Nephron (organoid): ENCODE measurements at regions not wholly inside any gene's neighbourhood (a gene's known extent, or its start where the extent isn't known, plus 50 kb on each side); places are given as distances from the start of the nearest gene placed in this dataset.
"Not testable (repeated sequence)": the region's sequence is repeated elsewhere in the genome, so short reads cannot be mapped to it uniquely, and the experiment has no call there.

Experiments
- H3K27ac Mint-ChIP-seq, 3 experiments: 2 replicates each; pipeline ENCODE4 v1.8.0; 2020; ENCODE audit warnings: mixed read lengths in 3 of 3, mild to moderate bottlenecking in 2 of 3, moderate library complexity in 1 of 3
- H3K27me3 Mint-ChIP-seq: 2 replicates; pipeline ENCODE4 v1.8.0; 2021; ENCODE audit warnings: low read depth, mild to moderate bottlenecking, moderate library complexity, mixed read lengths
- H3K36me3 Mint-ChIP-seq: 2 replicates; pipeline ENCODE4 v1.8.0; 2020; ENCODE audit warnings: low read depth, mixed read lengths
- H3K4me1 Mint-ChIP-seq: 2 replicates; pipeline ENCODE4 v1.8.0; 2020; ENCODE audit warnings: mixed read lengths
- H3K4me3 Mint-ChIP-seq, 3 experiments: 2 replicates each; pipeline ENCODE4 v1.8.0; 2020; ENCODE audit warnings: mild to moderate bottlenecking in 3 of 3, mixed read lengths in 3 of 3, moderate library complexity in 2 of 3
- H3K9me3 Mint-ChIP-seq: 2 replicates; pipeline ENCODE4 v1.8.0; 2020; ENCODE audit warnings: mixed read lengths
- TF ChIP-seq, protein P1 (sequence below), 3 experiments: fragments of 200-600 bp; sonication (generic); IDR thresholded peaks; one replicate each; pipeline ENCODE4 v1.5.0; 2021; ENCODE audit warnings: antibody characterized with exemption in 3 of 3; ENCODE audit not compliant: unreplicated experiment in 3 of 3

DNA sequence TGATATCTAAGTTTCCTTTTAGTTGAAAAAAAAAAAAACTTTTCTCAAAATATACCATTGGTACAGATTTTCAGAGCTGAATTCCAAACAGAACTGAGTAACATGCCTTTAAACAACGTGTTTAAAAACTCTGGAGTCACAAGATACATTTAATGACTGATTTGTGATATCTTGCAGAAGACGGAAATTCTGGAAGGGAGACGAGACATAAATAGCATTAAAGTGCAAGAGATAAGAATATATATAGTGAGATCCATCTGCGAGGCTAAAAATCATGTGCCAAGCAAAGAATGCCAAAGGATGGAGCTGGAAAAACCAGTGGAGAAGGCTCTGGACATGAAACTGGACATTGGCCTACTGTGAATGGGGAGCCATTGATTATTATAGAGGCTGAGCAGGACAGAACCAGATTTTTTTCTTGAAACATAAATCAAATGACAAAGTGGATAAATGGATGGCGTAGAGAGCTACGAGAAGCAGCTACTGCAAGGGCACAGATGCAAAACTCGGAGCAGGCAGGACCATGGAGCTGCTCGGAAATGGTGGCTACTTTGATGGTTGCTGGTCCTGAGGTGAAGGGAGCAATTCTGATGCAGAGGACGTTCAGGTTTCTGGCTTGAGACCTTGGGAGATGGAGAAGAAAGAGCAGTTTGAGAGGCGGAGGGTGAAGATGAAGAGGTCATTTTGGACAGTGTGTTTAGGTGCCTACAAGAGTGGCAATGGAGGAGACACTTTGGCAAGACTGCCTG lies 88.8 kb downstream of the CPN2 start:
- Mint-ChIP-seq H3K4me1 (peaks cover 54% of the 10 kb centered on the region), H3K36me3 (no peaks in the 10 kb centered on the region), H3K27ac (peak overlapping the region in 1 of 3 experiments; percentile 34), H3K9me3 (peaks cover 3% of the 10 kb centered on the region), H3K4me3 (no peak overlapping the region), H3K27me3 (peaks cover 25% of the 10 kb centered on the region)
- TF ChIP-seq, protein P1, sequence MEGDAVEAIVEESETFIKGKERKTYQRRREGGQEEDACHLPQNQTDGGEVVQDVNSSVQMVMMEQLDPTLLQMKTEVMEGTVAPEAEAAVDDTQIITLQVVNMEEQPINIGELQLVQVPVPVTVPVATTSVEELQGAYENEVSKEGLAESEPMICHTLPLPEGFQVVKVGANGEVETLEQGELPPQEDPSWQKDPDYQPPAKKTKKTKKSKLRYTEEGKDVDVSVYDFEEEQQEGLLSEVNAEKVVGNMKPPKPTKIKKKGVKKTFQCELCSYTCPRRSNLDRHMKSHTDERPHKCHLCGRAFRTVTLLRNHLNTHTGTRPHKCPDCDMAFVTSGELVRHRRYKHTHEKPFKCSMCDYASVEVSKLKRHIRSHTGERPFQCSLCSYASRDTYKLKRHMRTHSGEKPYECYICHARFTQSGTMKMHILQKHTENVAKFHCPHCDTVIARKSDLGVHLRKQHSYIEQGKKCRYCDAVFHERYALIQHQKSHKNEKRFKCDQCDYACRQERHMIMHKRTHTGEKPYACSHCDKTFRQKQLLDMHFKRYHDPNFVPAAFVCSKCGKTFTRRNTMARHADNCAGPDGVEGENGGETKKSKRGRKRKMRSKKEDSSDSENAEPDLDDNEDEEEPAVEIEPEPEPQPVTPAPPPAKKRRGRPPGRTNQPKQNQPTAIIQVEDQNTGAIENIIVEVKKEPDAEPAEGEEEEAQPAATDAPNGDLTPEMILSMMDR (IDR thresholded peaks at IDR 0.05; ENCODE audit: unreplicated experiment in 3 of 3): no peak

DNA sequence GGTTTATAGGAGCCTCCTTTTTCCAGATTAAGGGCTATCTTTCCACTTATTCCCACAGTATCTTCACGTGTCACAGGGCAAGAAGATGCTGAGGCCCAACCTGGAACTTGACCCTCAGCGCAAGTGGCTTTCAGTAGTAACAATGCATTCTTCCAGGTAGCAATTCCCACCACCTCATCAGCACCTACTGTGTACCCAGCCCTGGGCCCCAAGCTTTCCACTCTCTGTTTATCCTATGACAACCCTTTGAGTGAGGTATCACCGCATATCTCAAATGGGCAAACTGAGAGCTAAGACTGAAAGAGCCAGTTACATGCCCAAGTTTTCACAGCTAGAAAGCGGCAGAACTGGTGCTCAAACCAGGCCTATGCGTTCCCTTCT lies 88.2 kb downstream of the CPN2 start:
- Mint-ChIP-seq H3K9me3 (peaks cover 3% of the 10 kb centered on the region), H3K27me3 (peaks cover 27% of the 10 kb centered on the region), H3K4me3 (no peak overlapping the region), H3K27ac (peak overlapping the region in 2 of 3 experiments; percentile 76 to 80), H3K36me3 (no peaks in the 10 kb centered on the region), H3K4me1 (peaks cover 60% of the 10 kb centered on the region)
- TF ChIP-seq, protein P1 (IDR thresholded peaks at IDR 0.05; ENCODE audit: unreplicated experiment in 3 of 3): no peak

GRCh38 chr3:194264631-194265504 lies 86.3 kb downstream of the CPN2 start:
- Mint-ChIP-seq H3K27ac (peak overlapping the region; percentile 76 to 89 (median 88)), H3K4me3 (peak overlapping the region in 1 of 3 experiments; percentile 54), H3K4me1 (peaks cover 76% of the 10 kb centered on the region), H3K27me3 (peaks cover 28% of the 10 kb centered on the region)
- H3K36me3 Mint-ChIP-seq, H3K9me3 Mint-ChIP-seq: not testable (repeated sequence)

DNA sequence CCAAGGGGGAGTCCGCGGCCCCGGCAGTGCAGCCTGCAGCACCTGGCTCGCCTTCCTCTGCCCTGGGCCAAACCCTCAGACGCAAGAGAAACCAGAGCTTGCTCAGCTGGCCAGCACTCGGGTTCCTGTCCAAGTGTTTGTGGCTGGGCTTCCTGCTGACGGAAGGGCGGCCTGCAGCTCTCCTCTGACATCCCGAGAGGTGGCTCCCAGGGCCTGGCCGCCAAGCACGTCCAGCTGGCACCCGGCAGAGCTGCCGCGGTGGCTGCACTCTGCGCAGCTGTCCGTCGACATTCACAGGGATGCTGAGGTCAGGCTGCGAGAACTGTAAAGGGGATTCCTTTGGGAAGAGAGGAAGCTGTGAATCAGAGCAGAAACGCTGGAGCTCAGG lies 85.6 kb downstream of the CPN2 start:
- Mint-ChIP-seq H3K4me3 (peak overlapping the region in 1 of 3 experiments; percentile 54), H3K9me3 (no peaks in the 10 kb centered on the region), H3K4me1 (peaks cover 76% of the 10 kb centered on the region), H3K36me3 (no peaks in the 10 kb centered on the region), H3K27me3 (peaks cover 30% of the 10 kb centered on the region), H3K27ac (peak overlapping the region; percentile 74 to 89 (median 88))
- TF ChIP-seq, protein P1 (IDR thresholded peaks at IDR 0.05; ENCODE audit: unreplicated experiment in 3 of 3): no peak

DNA sequence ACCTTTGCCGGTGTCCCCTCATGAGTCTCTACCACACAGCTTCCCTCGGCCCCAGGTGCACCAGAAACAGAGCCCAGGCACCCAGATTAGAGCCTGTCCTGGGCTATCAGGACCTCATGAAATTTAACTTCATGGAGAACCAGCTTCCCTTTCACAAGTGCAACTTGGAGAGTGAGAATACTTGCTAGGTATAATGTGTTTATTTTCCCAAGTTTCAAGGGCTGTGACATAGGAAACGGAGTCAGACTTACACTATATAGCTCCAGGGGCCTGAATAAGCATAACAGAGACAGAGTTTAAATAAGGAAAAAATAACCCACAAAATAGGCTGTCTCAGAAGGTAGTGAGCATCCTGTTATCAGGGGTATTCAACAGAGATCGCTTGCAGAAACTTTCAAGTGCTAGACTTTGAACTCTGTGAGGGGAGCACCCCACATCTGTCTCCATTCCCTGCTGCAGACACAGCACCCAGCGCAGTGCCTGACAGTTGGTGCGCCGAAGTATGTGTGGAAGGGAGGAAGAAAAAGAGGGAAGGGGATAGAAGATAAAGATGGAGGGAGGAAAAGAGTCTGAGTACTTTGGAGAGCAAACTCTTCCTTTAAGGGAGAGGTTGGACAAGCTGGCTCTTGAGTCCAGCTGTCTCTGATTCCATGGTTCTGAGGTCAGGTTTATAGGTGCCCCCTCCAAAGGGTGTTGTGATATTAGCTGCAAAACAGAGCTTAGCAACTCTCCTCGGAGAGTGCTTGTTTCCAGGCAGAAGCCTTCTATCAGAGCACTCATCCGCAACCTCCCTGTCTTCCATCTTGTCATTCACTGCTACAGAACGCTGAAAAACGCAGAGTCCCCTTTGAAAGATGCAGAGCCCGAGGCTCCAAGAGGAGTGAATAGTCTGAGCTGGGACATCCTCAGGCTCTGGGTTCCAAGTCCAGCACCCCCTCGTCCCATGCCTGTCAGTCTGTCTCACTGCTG lies 84.8 kb downstream of the CPN2 start:
- Mint-ChIP-seq H3K4me3 (peak overlapping the region in 1 of 3 experiments; percentile 32), H3K27me3 (peaks cover 29% of the 10 kb centered on the region), H3K9me3 (no peaks in the 10 kb centered on the region), H3K4me1 (peaks cover 75% of the 10 kb centered on the region), H3K36me3 (no peaks in the 10 kb centered on the region), H3K27ac (peak overlapping the region; percentile 74 to 89 (median 88))
- TF ChIP-seq, protein P1 (IDR thresholded peaks at IDR 0.05; ENCODE audit: unreplicated experiment in 3 of 3): no peak
